ENCODE measurements at regions not wholly inside any gene's neighbourhood (a gene's known extent, or its start where the extent isn't known, plus 50 kb on each side); places are given as distances from the start of the nearest gene placed in this dataset.

DNA sequence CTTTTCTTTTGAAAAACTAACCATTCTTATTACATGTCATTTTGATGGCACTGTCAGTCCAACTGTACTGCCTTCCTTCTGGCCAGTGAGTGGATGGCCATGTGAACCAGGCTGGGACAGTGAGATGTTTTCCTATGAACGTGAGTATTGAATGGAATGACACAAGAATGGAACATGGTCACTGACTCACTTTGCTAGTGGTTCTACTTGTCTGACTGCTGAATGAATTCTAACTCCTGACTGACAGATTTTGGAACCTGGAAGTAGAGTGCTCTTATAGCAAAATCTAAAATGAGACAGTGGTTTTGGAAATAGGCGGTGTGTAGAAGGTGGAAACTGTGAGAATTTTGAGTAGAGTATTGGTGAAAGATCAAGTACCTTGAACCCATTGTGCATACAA, 606.9 kb upstream of the KCNMB2 start (continued):
- TF ChIP-seq NRF1 (IDR thresholded peaks at IDR 0.05; ENCODE audit: low read depth, low read length) (no peak), RNF2 (IDR thresholded peaks at IDR 0.05; ENCODE audit: borderline replicate concordance, low read depth, low read length, missing control alignments, poor library complexity, severe bottlenecking) (no peak), POU5F1 (IDR thresholded peaks at IDR 0.05; ENCODE audit: low read depth, low read length) (no peak), RBBP5 (IDR thresholded peaks at IDR 0.05; ENCODE audit: borderline replicate concordance, low read depth, low read length) (no peak), SP2 (IDR thresholded peaks at IDR 0.05; ENCODE audit: low read length) (no peak)
